GM12874 (cell line): ENCODE measurements at regions not wholly inside any gene's neighbourhood (a gene's known extent, or its start where the extent isn't known, plus 50 kb on each side); places are given as distances from the start of the nearest gene placed in this dataset.

ENCODE experiments used
- TF ChIP-seq, protein P1 (sequence below): IDR thresholded peaks from 2 replicates; pipeline ENCODE4 v1.5.1; 2011; ENCODE audit warnings: low read depth, mild to moderate bottlenecking, control low read depth, low read length, moderate library complexity; ENCODE audit not compliant: insufficient read depth

DNA sequence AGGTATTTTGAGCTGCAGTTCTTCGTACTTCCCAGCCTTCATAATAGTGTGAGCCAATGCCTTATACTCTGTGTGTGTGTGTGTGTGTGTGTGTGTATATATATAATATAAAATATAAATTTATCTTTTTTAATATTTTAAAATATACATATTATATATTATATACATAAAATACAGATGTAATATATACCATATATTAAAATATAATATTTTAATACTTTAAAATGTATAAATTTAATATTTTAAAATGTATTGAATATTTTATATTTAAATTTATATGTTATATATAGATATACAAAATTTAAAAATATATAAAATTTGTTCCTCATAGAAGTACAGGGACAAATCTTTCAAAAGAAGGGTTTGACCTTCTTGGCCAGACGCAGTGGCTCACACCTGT lies 53.7 kb upstream of the CARD18 start:
- TF ChIP-seq, protein P1, sequence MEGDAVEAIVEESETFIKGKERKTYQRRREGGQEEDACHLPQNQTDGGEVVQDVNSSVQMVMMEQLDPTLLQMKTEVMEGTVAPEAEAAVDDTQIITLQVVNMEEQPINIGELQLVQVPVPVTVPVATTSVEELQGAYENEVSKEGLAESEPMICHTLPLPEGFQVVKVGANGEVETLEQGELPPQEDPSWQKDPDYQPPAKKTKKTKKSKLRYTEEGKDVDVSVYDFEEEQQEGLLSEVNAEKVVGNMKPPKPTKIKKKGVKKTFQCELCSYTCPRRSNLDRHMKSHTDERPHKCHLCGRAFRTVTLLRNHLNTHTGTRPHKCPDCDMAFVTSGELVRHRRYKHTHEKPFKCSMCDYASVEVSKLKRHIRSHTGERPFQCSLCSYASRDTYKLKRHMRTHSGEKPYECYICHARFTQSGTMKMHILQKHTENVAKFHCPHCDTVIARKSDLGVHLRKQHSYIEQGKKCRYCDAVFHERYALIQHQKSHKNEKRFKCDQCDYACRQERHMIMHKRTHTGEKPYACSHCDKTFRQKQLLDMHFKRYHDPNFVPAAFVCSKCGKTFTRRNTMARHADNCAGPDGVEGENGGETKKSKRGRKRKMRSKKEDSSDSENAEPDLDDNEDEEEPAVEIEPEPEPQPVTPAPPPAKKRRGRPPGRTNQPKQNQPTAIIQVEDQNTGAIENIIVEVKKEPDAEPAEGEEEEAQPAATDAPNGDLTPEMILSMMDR = no peak

DNA sequence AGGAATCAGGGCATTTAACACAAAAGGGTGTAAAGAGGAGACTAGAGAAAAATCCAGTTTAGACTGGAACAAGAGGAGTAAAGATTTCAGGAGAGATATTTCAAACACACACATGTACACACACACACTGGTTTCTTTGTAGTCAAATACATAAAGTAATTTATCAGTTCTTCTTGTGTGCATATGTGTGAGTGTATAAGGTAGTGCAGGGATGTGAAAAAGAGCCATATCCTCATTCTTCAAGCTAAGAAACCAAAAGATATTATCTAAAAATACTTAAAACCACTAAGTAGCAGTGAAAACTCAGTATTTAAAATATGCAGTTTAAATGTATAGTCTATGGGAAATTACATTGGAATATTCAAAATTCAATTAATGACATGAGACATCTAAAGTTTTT lies 52.5 kb upstream of the CARD18 start:
- TF ChIP-seq, protein P1 = no peak

DNA sequence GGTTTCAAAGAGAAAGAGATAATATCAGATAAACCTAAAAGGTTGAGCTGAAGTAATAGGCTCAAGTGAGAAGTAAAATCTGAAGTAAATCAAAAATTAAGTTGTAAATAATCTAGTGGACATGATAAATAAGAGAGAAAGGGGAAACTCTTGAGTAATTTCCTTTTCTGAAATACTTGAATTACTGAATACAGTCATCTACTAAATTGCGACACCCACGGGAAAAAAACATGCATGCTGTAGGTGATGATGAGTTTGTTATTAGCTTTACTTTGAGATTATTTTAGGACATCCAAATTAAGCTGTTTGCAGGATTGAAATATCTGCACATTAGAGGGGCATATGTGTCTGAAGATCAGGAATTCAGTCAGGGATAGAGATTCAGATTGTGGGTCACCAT lies 50.0 kb upstream of the CARD18 start:
- TF ChIP-seq, protein P1 = no peak
